ENCODE measurements at regions not wholly inside any gene's neighbourhood (a gene's known extent, or its start where the extent isn't known, plus 50 kb on each side); places are given as distances from the start of the nearest gene placed in this dataset.

- Histone ChIP-seq H3K4me3 (no peak overlapping the region), H3K9me3 (no peaks in the 10 kb centered on the region), H3K4me1 (no peaks in the 10 kb centered on the region), H3K27ac (peak overlapping the region; percentile 4 to 37), H3K36me3 (no peaks in the 10 kb centered on the region), H3K27me3 (no peaks in the 10 kb centered on the region)
- no peak for DNase-seq (ENCODE audit: low spot score)
- no peak for TF ChIP-seq CTCF (IDR thresholded peaks at IDR 0.05)
Measured at GRCh38 chr10:50936335-50936734, 50.9 kb upstream of the A1CF start.

- TF ChIP-seq CTCF (IDR thresholded peaks at IDR 0.05) = peak; percentile 31 to 65
- no peaks in the 10 kb centered on the region for H3K27me3 ChIP-seq
- no peaks in the 10 kb centered on the region for H3K4me1 ChIP-seq
- no peaks in the 10 kb centered on the region for H3K36me3 ChIP-seq
- H3K4me3 ChIP-seq = no peak overlapping the region
- no peak for DNase-seq (ENCODE audit: low spot score)
- no peaks in the 10 kb centered on the region for H3K9me3 ChIP-seq
- no peak overlapping the region for H3K27ac ChIP-seq
Measured at GRCh38 chr10:50937230-50937907, 51.9 kb upstream of the A1CF start.

DNA sequence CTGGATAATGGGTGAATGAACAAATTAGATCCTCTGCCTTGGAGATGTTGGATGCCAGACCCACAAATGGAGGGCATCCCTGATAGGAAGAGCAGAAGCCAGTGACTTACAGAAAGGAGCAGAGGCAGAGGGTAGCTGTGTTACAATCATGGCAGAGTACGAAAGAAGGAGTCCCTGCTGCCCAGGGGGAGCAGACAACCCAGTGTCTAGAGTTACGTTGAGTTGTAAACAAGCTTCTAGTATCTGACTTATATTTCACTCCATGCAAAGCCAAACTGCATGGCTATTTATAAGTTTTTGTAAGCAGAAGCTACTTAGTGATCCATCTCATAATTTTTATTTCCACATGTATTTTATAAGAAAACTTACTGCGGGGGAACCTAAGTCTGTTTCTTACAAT, 56.2 kb upstream of the A1CF start:
- H3K9me3 ChIP-seq = no peaks in the 10 kb centered on the region
- no peaks in the 10 kb centered on the region for H3K36me3 ChIP-seq
- DNase-seq (ENCODE audit: low spot score) = no peak
- no peaks in the 10 kb centered on the region for H3K27me3 ChIP-seq
- no peak overlapping the region for H3K4me3 ChIP-seq
- no peak overlapping the region for H3K27ac ChIP-seq
- H3K4me1 ChIP-seq = no peaks in the 10 kb centered on the region
- no peak for TF ChIP-seq CTCF (IDR thresholded peaks at IDR 0.05)

- Histone ChIP-seq H3K27ac (no peak overlapping the region), H3K36me3 (no peaks in the 10 kb centered on the region), H3K4me1 (no peaks in the 10 kb centered on the region), H3K4me3 (no peak overlapping the region), H3K27me3 (no peaks in the 10 kb centered on the region), H3K9me3 (no peaks in the 10 kb centered on the region)
- TF ChIP-seq CTCF (IDR thresholded peaks at IDR 0.05) = no peak
- DNase-seq (ENCODE audit: low spot score) = no peak
Measured at GRCh38 chr10:50946991-50947781, 61.8 kb upstream of the A1CF start.

GRCh38 chr10:50951365-50951764, 65.9 kb upstream of the A1CF start:
- Histone ChIP-seq H3K4me3 (no peak overlapping the region), H3K27ac (no peak overlapping the region), H3K9me3 (no peaks in the 10 kb centered on the region), H3K27me3 (no peaks in the 10 kb centered on the region), H3K36me3 (no peaks in the 10 kb centered on the region), H3K4me1 (no peaks in the 10 kb centered on the region)
- no peak for TF ChIP-seq CTCF (IDR thresholded peaks at IDR 0.05)
- DNase-seq (ENCODE audit: low spot score) = no peak
